Heart right ventricle (tissue), 16 donors: ENCODE measurements at regions not wholly inside any gene's neighbourhood (a gene's known extent, or its start where the extent isn't known, plus 50 kb on each side); places are given as distances from the start of the nearest gene placed in this dataset.

ENCODE experiments used
- ATAC-seq, 8 donors: fragments of 200-7000 bp; cut with Tn5 transposase; one replicate each; pipeline ENCODE4 v1.9.1; 2020; ENCODE audit warnings: mild to moderate bottlenecking in 8 of 8, moderate library complexity in 8 of 8, moderate number of reproducible peaks in 1 of 8
- DNase-seq, 2 donors: peaks; one replicate each; pipeline ENCODE4 v3.0.0-alpha.2; 2020
- H3K27ac ChIP-seq, 10 donors: fragments of 200-600 bp; sonication (generic) in 2 of 10; one replicate each; pipeline versions ENCODE4 v1.5.0 to v1.8.0; 2020 to 2022; ENCODE audit warnings: mild to moderate bottlenecking in 3 of 10
- H3K27me3 ChIP-seq, 7 donors: fragments of 200-600 bp; one replicate each; pipeline ENCODE4 v1.8.0; 2021 to 2022; ENCODE audit warnings: mild to moderate bottlenecking in 2 of 7
- H3K36me3 ChIP-seq, 9 donors: fragments of 200-600 bp; sonication (generic) in 1 of 9; one replicate each; pipeline versions ENCODE4 v1.5.0 to v1.8.0; 2020 to 2022; ENCODE audit warnings: mild to moderate bottlenecking in 2 of 9
- H3K4me1 ChIP-seq, 9 donors: fragments of 200-600 bp; sonication (generic) in 1 of 9; one replicate each; pipeline versions ENCODE4 v1.5.0 to v1.8.0; 2020 to 2022; ENCODE audit warnings: mild to moderate bottlenecking in 4 of 9
- H3K4me3 ChIP-seq, 10 donors: fragments of 200-600 bp; sonication (generic) in 2 of 10; one replicate each; pipeline versions ENCODE4 v1.5.0 to v1.8.0; 2020 to 2022; ENCODE audit warnings: mild to moderate bottlenecking in 7 of 10, moderate library complexity in 2 of 10
- H3K9me3 ChIP-seq, 11 donors: fragments of 200-600 bp in 10 of 11; sonication (generic) in 2 of 11; one replicate each; pipeline versions ENCODE4 v1.5.0 to v1.8.0; 2013 to 2022; ENCODE audit warnings: mild to moderate bottlenecking in 2 of 11, control low read depth in 1 of 11, moderate library complexity in 1 of 11
- CTCF ChIP-seq, 9 donors: fragments of 200-600 bp; sonication (generic) in 2 of 9; IDR thresholded peaks; one replicate each; pipeline versions ENCODE4 v1.5.0 to v1.8.0; 2021 to 2022; ENCODE audit warnings: antibody characterized with exemption in 9 of 9, mild to moderate bottlenecking in 5 of 9, moderate library complexity in 1 of 9
- WGBS, 2 donors: extraction: QIAGEN DNeasy Blood & Tissue Kit; methylation state at CpG; one replicate each; pipeline ENCODE4 v1.1.7; 2013; ENCODE audit warnings: inconsistent platforms in 1 of 2; 5-methylcytosine and 5-hydroxymethylcytosine counted together
- intact Hi-C, 10 donors: fragments of 100-400 bp; cut with DNase I; formaldehyde crosslinking; loops; one replicate each; pipeline versions ENCODE4 v1.11.1 to v1.14.2; 2022
- donor health status: Arrhythmogenic right ventricular cardiomyopathy.
- donor health status: ischemic (EF 13 %, LVEDD 7.1; RV severe dilation, severe dysfunction).
- donor health status: healthy with polysubstance abuse.
- donor health status: DM: no; HTN: yes; CAD: no.
- donor health status: DM: no; HTN: no; CAD: no.
- donor health status: ischemic (EF 25% LVEDD 6.9; RV normal size, moderate dysfunction).
- donor health status: ischemic (EF 25% LVEDD 5.7; RV mildly dilated, moderate dysfunction).
- donor health status: healthy.
- donor health status: DM: yes; HTN: yes; CAD: no.
- donor health status: Ischemic cardiomyopathy.
- donor health status: ischemic (EF 35%, LVEDD 5.7; RV mildly dilated, moderate dysfunction).
- donor health status: nonischemic (EF 11% LVEDD 7.7; RV severe dilation, severe dysfunction).
- donor health status: DM: yes; HTN: yes; CAD: no.
- donor health status: PGD.
- donor health status: ischemic (EF 29% LVEDD 5.4; RV normal size, mild dysfunction).
- donor health status: nonischemic (EF 23%, LVEDD 6.1; RV moderate dilation, normal function).

DNA sequence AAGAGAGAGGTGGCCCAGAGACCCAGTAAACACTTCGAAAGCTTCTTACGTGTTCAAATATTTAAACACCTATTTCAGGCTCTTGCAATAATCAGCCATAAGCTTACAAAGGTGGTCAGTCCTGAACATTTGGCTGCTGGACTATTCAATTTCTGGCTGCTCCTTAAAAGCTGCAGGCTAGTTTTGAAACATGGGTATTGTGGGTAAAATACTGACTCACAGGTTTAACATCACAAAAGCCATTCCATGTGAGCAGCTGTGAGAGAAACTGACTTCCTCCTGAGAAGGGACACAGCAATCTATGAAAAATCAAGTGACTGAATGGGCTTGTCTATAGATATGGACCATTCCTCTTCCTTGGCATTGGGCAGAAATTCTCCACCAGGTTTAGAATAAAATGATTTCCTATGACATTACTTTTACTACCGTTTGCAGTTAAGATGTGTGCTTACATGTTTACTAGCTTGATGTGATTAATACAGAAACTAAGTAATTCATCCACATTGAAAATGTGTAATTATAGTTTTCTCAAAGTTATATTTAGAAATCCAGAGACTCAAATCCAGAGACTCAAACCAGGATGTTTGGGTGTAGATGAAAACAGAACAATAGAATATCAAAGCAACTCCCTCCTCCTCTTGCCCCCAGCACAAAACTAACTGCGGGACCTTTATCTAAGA lies 252.3 kb downstream of the GATA3 start:
- no peak for DNase-seq
- Histone ChIP-seq H3K27me3 (peaks cover 0 to 7% (median 0%) of the 10 kb centered on the region in 7 donors), H3K4me1 (no peaks in the 10 kb centered on the region), H3K9me3 (no peaks in the 10 kb centered on the region), H3K4me3 (no peak overlapping the region), H3K27ac (no peak overlapping the region), H3K36me3 (no peaks in the 10 kb centered on the region)
- intact Hi-C loops = no loop called here
- 70 to 86% methylated on average over 4 of the region's 4 CpGs for WGBS, 2 donors
- no peak for TF ChIP-seq CTCF (IDR thresholded peaks at IDR 0.05)
- no peak for ATAC-seq

GRCh38 chr10:8310930-8311329 lies 256.4 kb downstream of the GATA3 start:
- 49 to 59% methylated on average over 2 of the region's 2 CpGs for whole genome bisulfite sequencing, 2 donors
- H3K27me3 ChIP-seq = no peaks in the 10 kb centered on the region
- no peak overlapping the region for H3K27ac ChIP-seq

GRCh38 chr10:8311526-8312070 lies 257.1 kb downstream of the GATA3 start:
- Histone ChIP-seq H3K27ac (no peak overlapping the region), H3K4me3 (no peak overlapping the region), H3K4me1 (peaks cover 0 to 6% (median 0%) of the 10 kb centered on the region in 9 donors), H3K27me3 (no peaks in the 10 kb centered on the region), H3K36me3 (no peaks in the 10 kb centered on the region), H3K9me3 (no peaks in the 10 kb centered on the region)
- WGBS, 2 donors = 60 to 76% methylated on average over 2 of the region's 2 CpGs
- DNase-seq = no peak
- no peak for ATAC-seq
- intact Hi-C loops = no loop called here
- no peak for TF ChIP-seq CTCF (IDR thresholded peaks at IDR 0.05)

More at GRCh38 chr10:8310930-8311329, 256.4 kb downstream of the GATA3 start:
- DNase-seq = no peak
- H3K9me3 ChIP-seq = no peaks in the 10 kb centered on the region
- no peak overlapping the region for H3K4me3 ChIP-seq
- H3K4me1 ChIP-seq = peaks cover 0 to 6% (median 0%) of the 10 kb centered on the region in 9 donors
- intact Hi-C loops = no loop called here
- no peak for TF ChIP-seq CTCF (IDR thresholded peaks at IDR 0.05)
- no peak for ATAC-seq
- H3K36me3 ChIP-seq = no peaks in the 10 kb centered on the region

DNA sequence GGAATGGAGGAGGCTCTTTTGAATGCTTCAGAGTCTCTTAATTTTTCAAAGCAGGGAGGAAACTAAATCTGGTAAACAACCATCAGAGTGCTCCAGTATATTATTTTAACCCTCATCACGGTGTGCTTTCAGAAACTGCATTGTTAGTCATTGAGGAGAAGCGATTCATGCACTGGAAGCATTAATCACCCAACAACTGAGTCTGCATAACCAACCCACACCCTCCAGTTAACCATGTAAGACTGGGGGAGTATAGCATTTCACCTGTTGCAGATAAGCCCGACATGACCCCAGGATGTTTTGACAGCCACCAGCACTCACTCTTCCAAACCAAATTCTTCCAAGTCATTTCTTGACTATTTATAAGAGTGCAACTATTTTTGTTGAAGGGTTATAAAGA lies 257.6 kb downstream of the GATA3 start:
- no peak for ATAC-seq
- TF ChIP-seq CTCF (IDR thresholded peaks at IDR 0.05) = no peak
- Histone ChIP-seq H3K9me3 (no peaks in the 10 kb centered on the region), H3K36me3 (no peaks in the 10 kb centered on the region), H3K4me1 (peaks cover 0 to 6% (median 0%) of the 10 kb centered on the region in 9 donors), H3K4me3 (no peak overlapping the region), H3K27me3 (no peaks in the 10 kb centered on the region), H3K27ac (no peak overlapping the region)
- intact Hi-C loops = no loop called here
- DNase-seq = no peak
- 59 to 63% methylated on average over 3 of the region's 3 CpGs for whole genome bisulfite sequencing, 2 donors
